Inflammatory macrophage treated with lipopolysaccharide for 4 hours (primary cell): ENCODE measurements at regions not wholly inside any gene's neighbourhood (a gene's known extent, or its start where the extent isn't known, plus 50 kb on each side); places are given as distances from the start of the nearest gene placed in this dataset.
"Not testable (repeated sequence)": the region's sequence is repeated elsewhere in the genome, so short reads cannot be mapped to it uniquely, and the experiment has no call there.

Source experiments
- DNase-seq: peaks from one replicate; pipeline ENCODE4 v3.0.0-alpha.2; 2020

DNA sequence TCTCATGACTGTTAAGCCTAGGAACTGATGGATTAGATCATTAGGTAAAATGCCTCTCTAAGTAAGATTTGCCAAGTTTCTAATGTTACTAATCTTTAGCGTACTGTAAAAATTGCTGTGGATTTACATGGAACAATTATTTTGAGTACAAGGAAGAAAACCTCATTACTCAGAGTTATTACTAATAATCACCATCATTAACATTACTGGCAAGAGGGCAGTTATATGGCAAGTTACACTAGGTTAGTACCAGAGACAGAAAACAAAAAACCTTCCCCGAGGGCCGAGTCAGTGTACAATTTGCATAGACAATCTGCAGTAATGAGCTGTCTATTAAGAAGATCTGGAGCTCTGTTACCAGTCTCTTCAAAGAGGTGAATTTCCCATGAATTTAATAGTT, 775.6 kb downstream of the GATA3 start:
- no peak for DNase-seq

DNA sequence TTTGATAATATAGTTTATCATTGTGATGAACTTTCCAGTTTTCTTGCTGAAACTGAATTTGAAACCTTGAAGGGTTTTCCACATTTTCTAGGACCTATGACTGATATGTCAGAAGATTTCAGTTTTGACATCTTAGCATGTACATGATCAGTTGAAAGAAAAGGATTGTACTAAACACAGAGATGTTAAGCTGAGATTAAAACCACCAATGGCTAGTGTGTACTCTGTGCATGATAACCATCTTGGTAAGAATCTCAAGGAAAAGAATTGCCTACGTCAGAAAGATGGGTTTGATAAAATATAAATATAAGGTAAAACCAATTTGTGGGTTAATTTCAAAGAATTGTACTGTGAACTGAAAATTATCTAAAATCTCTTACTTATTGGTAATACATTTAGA, 776.4 kb downstream of the GATA3 start:
- DNase-seq: no peak

DNA sequence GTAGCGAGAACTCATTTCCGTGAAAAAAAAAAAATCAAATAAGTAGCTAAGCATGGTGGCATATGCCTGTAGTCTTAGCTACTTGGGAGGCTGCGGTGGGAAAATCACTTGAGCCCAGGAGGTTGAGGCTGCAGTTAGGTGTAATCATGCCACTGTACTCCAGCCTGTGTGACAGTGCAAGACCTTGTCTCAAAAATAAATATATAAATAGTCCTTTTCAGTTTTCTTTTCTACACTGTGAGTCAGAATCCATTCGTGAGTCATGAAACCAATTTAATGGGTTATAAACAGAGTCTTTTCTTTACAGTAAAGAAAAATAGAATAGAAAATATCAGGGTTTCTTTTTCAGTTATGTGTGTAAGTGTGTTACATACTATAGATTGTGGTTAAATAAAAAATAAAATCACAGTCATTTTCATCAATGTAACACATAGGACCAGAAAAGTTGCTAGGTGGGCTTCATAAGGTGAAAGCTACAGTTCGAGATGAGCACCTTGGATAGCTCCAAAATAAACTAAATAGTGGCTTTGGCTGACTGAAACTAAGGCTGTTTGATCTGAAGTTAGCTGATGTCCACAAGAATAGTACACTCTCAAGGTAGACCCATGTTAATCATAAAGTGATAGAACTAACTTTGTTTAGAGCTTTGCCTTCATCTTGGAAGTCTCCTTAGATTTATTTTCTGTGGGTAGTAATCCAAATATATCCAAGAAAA, 781.1 kb downstream of the GATA3 start:
- no peak for DNase-seq

DNA sequence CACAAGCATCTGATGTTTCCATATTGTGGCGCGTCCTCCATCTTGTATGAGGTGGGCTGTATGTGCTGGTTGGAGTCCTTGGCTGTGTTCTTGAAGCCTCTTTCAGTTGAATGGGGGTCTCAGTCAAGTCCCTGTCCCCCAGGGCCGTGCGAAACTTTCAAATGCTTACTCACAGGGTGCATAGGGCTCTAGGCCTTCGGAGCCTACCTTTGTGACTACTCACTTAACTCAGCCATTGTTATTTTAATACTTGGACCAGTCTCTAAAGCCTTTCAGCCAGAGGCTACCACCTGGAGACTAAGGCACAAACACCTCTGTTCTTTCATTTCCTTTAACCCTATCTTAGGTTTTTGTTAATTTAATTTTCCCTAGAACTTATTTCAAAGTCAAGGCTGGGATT, 785.9 kb downstream of the GATA3 start:
- no peak for DNase-seq

DNA sequence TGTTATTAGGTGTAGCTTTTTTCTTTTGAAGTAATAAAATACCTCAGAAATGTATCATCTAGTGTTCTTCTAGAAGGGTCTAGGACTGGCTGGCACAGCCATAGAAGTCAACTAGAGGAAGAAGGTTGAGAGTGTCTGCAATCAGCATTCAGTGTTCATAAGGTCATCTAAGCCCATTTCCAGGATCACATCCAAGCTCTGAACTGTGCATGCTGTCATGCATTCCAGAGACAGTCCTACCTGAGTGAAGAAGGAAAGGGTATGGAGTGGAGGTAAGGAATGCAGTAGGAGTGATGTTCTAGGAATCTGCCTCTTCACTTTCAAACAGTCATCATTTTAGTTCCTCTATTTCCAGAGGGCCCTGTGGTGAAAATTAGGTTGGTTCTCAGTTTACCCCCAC, 789.7 kb downstream of the GATA3 start:
- no peak for DNase-seq

DNA sequence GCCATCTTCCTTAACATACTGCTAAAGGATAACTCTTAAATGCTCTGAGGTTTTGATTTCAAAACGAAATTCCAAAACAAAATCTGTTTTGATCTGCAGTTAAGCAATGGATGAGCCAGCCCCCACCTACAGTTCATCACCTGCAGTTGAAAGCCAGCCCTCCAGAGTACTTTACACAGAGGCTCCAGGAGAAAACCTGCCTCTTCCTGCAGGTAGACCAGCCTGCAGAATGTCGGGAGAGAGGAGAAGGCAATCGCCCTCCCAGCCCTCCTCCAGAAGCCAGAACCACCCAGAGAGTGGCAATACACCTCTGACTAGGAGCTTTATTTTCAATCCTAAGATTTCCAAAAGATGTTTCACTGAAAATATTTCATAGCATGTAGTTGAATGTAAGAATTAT, 798.1 kb downstream of the GATA3 start:
- no peak for DNase-seq

DNA sequence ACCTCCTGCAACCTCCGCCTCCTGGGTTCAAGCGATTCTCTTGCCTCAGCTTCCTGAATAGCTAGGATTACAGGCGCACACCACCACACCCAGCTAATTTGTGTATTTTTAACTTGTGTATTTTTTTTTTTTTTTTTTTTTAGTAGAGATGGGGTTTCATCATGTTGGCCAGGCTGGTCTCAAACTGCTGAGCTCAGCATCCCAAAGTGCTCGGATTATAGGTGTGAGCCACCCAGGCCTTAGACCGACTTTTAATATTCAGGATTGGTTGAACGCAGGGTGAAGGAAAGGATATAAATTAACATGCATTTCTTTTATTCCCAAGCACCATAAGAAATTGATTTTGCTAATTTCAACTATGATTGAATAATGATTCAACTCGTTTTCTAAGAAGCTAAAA, 798.6 kb downstream of the GATA3 start:
- DNase-seq: no peak

DNA sequence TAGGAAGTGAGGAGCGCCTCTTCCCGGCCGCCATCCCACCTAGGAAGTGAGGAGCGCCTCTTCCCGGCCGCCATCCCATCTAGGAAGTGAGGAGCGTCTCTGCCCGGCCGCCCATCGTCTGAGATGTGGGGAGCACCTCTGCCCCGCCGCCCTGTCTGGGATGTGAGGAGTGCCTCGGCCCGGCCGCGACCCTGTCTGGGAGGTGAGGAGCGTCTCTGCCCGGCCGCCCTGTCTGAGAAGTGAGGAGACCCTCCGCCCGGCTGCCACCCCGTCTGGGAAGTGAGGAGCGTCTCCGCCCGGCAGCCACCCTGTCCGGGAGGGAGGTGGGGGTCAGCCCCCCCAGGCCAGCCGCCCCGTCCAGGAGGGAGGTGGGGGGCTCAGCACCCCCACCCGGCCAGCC, 814.4 kb downstream of the GATA3 start:
- DNase-seq: not testable (repeated sequence)

DNA sequence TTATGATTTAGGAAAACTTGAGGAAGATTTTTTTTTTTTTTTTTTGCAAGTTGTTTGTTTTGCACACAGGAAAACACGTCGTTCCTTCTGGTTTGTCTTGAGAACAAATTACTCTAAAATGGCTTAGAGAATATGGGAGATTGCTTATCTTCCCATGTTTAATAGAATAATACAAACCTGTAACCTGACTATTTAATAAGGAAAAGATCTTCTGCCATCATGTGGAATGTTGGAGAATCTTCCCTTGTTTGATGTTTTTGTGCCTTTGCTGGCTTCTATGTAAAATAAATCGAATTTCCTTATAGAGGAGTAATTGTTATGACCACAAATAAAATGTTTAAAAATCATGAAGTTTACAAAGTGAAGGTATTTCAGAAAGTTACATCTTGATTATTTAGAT, 818.8 kb downstream of the GATA3 start:
- no peak for DNase-seq

DNA sequence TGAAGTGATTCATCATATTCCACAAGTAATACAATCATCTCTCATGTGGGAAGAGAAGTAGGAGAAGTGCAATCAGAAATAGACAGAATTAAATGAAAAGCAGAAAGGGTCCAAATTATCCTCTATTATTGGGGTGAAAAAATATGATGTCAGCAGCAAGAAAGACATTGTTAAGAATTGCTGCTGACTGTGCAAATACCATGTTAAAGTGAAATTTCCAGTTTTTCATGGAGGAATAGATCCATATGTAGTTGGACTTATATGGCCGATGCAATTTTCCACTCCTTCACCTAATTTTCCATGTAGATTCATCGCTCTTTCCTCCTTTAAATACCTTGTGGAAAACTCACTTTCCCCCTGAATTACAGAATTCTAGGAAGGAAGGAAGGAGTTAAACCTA, 819.8 kb downstream of the GATA3 start:
- no peak for DNase-seq

DNA sequence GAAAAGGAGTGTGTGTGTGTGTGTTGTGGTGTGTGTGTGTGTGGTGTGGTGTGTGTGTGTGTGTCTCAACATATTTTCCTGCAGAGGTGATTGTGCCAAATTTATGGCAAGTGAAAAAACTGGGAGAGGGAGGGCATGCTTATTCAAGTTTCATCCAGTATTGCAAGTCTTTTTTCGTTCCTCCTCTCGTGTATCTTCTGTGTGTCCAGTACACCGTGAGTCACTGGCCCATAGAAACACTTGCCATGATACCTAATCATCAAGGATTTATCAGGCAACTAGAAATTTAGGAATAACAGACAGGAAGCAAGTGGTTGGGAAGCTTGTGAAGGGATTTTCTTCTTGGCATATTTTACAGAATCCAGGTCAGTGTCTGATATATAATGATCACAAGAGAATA, 820.5 kb downstream of the GATA3 start:
- DNase-seq: no peak

DNA sequence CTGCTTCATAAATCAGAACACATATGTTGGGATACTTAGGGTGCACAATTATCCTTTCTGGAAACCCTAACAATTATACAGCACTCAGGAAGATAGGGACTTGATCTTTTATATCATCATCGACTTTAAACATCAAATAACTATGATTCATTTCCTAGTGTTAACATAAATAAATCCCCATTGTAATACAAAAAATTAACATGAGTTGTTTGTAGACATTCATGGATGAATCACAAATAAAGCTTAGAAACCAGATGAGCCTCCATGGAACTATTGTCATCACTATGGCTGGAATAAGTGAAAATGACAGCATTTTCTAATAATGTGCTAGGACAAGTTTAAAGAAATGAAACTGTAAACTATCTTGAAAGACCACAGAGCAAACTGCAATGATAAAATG, 821.7 kb downstream of the GATA3 start:
- no peak for DNase-seq

DNA sequence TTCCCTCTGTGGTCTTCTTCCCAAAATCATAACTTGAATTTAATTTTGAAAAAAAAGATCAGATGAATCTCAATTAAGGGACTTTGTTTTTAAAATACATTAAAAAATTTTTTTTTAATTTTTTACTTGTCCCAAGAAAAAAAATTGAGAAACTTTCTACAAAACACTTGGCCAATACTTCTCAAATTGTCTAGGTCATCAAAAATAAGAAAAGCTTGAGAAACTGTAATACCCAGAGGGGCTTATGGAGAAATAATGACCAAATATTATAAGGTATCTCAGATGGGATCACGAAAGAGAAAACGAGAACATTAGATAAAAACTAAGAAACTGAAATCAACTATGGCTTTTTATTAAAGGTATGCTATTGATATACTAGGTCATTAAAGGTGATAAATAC, 835.0 kb downstream of the GATA3 start:
- DNase-seq: no peak

DNA sequence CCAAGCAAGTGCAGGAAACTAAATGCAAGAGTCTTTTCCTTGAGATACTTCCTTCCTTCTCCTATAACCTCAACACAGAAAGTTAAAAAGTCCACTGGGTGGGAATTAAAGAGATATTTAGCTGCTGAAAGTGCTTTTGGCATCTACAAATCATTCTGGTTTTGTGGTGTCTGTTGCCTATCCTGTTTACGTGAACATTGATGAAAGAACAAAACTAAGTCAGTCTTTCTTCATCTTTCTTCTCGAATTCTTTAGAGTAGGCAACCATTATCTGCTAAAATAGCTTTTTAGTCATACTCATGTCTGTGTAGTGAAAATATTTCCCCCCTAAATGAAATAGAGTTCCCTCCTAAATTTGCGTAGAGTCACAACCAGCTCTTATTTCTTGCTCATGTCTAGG, 838.6 kb downstream of the GATA3 start:
- DNase-seq: no peak

DNA sequence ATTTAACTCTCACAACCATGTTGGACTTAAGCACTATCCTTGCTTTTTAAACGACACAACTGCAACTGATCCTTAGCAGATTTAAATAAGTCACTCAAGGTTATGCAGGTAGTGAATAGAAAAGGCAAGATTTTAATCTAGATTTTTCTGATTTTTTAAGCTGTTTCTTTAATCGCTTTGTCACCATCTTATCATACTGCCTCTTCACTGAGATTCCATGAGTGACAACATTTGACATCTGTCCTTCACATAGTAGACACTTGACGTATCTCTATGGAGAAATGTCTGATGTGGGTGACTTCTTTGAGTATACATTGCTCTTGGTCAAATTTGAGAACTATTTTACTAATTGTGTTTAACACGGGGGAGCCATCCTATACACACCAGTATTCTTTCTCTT, 839.7 kb downstream of the GATA3 start:
- no peak for DNase-seq

DNA sequence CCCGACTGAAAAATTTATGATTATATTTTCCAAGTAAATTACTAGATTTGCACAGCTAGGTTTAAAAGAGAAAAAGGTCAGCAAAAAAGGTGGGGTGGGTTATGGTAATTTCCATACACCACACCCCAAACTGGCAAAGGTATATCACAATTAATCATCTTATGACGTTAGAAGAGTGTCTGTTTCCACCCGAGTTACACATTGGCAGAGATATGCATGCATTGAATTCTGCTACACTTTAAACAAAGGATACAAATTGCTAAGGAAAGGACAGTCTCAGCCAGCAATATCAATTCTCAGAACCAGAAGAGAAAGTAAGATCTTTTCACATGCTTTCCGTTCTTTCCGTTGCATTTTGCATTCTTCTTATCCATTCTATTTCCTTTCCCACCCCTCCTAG, 843.3 kb downstream of the GATA3 start:
- no peak for DNase-seq

DNA sequence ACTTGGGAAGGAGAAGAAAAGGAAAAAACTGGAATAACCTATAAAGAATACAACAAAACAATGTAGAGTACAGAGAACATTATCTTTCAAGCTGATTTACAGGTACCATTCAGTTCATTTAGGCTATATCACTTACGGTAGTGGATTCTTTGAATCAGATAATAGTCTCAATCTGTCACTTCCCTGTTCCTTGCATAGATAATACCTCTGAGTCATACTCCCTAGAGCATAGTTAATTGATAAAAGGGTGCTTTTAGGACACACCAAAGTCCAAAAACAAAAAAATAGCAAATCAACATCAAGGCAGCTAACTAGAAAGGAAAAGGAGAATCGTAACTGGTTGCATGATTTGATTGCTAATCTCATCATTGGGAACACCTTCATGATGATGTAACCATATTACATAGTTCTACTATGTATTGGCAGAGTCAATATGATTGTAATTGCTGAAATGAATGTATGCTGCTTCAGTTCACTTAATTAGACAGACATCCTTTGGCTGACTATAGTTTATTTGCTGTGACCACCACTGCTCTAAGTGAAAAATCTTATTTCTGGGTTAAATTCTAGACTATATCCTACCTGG, 844.4 kb downstream of the GATA3 start:
- no peak for DNase-seq

DNA sequence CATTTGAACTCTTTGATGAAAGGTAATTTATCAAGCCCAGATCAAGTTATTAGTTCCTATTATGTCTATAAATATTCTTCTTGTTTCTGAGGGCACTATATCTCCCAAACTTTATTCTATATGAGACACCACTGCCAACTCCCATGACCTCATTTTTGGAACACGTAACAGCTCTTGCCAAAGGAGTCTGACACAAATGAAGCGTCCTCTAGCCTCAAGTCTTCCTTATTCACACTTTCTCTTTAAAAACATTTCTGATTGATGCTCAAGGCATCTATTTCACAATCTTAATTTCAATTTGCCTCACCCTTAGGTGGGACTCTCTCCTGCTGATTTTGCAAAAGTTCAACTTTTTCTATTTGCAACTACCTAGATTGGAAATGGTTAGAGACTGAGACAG, 848.4 kb downstream of the GATA3 start:
- no peak for DNase-seq

DNA sequence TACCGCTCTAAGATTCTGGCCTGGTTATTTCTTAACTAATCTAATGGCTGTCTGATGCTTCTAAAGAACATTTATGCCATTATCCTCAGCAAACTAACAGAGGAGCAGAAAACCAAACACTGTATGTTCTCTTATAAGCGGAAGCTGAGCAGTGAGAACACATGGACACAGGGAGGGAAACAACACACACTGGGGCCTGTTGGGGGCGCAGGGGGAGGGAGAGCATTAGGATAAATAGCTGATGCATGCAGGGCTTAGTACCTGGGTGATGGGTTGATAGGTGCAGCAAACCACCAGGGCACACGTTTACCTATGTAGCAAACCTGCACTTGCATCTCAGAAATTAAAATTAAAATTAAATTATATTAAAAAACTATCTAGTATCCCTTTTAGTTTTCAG, 853.5 kb downstream of the GATA3 start:
- DNase-seq: no peak

DNA sequence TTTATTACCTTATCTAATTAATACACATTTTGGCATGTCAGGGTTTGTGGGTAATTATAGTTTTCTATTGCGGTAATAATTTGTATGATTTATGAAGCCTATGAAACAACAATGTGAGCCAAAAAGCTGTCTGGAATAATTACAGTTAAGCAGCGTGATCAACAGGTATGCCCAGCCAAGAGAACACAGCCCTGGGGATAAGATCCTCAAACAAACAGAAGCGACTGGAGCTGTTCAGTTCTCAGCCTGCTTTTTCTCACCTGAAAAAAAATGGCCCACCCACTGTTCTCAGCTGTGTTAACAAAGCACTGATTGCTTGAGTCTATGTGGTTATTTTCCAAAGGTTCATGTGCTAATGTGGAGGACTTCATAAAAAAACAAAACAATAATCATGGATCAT, 855.8 kb downstream of the GATA3 start:
- DNase-seq: no peak

DNA sequence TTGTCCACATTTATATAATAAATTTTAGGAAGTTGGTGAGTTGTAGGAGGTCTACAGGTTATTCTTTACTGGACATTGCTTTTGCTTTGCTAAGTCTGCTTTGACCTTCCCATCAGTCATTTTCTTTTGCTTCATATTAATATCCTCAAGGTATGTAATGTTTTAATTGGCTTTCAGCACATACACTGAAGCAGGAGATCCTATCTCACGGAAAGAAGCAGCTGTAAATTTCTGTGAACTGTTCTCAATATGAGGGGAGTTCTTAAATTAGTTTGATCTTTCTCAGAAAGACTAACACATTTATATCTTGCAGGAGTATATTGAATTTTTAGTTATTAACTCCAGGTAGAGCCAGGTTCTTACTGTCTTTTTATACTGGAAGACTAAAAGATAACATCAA, 856.5 kb downstream of the GATA3 start:
- no peak for DNase-seq

DNA sequence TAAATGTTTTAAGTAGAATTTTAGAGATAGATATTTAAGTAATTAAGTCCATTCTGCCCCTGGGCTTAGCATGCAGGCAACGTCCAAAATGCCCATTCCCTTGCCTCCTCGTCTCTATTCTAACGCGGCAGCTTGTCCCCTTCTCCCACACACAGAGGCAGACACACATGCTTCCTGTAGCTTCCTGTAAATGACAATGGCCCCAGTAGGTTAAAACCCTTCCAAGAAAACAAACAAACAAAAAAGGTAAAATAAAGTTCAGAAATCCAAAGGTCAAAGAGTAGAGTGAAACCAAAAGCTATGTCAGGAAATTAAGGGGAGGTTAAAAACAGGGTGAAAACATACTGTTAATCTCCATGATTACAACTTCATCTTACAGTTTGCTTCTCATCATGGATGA, 857.6 kb downstream of the GATA3 start:
- no peak for DNase-seq

DNA sequence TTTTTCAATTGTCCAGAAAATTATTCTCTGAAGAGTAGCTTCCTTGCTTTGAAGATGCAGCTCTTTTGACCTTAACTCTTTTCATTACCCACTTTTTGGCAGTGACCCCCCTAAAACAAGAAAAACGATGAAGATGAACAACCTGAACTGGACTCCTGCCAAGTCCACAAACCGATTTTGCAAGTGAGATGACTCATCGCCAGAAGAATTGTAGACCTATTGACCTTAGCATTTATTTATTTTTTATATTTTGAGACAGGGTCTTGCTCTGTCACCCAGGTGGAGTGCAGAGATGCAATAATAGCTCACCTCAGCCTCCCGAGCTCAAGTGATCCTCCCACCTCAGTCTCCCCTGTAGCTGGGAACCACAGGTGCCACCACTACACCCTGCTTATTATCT, 859.2 kb downstream of the GATA3 start:
- DNase-seq: no peak

DNA sequence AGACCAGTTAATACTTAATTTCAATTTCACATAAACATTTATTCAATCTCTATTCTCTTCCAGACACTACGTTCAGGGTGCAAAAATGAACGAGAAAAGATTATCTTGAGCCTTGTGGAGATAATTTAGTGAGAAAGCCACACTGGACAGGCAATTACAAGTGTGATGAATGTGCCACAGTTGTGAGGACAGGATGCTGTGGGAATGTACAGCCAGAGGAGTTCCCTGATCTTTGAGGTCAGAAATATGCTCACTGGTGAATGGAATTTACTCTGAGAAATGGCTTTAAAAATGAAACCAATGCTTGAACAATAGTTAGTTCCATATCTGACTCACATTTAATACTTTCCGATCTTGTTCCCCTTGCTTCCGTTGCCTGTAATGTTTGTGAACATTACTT, 864.8 kb downstream of the GATA3 start:
- DNase-seq: no peak

DNA sequence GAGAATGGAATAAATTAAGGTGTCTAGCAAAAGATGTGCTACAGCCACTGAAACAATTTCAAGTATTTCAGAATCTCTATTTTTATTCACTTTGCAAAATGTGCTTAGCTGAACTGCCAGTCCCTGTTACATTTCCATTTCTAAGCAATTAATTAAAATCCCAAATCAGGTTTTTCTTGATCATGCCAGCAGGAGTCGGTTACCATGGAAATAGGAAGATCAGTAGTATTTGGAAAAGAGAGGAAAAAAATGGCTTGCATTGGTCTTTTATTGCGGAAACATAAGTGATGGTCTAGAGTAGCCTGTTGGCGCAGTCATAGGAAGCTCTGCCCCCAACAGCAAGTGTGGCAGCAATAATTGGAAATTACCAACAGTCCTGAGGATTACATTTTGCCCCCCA, 867.1 kb downstream of the GATA3 start:
- DNase-seq: no peak
